ENCODE measurements at regions not wholly inside any gene's neighbourhood (a gene's known extent, or its start where the extent isn't known, plus 50 kb on each side); places are given as distances from the start of the nearest gene placed in this dataset.

DNA sequence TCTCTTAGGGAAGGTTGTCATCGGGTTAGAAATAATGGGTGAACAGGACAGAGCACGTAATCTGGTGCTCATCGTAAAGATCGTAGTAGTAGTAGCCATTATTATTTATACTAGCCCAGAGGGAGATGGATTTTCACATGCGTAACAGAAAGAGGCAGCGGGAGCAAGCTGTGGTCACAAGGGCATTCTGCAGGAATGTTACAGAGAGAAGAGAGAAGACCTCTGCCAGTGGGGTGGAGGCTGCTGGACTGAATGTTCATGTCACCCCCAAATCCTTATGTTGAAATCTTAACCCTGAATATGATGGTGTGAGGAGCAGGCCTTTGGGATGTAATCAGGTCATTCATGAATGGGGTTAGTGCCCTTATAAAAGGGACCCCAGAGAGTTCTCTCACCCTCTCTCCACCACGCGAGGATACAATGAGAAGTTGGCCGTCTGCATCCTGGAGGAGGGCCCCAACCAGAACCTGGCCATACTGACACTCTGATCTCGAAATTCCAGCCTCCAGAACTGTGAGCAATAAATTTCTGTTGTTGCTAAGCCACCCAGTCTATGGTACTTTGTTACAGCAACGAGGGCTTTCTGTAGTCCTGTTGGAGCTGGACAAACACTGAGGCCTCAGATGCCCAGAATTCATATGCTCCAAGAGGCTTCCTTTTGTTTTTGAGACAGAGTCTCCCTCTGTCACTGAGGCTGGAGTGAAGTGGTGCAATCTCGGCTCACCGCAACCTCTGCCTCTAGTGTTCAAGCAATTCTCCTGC, 131.2 kb upstream of the MED13L start:
- Histone ChIP-seq H3K4me1 (ENCODE audit: insufficient read depth, low read length) (peaks cover 24% of the 10 kb centered on the region), H2AFZ (ENCODE audit: low read length) (no peak overlapping the region), H3K4me3 (replicated peaks in 1 of 3; ENCODE audit: insufficient read depth in 1 of 3, low read depth in 2 of 3, low read length in 3 of 3) (no peak overlapping the region), H3K9ac (ENCODE audit: insufficient read depth, low read depth, low read length) (no peak overlapping the region), H3K79me2 (ENCODE audit: insufficient read depth, low read length) (no peaks in the 10 kb centered on the region), H3K36me3 (replicated peaks in 1 of 2; ENCODE audit: control insufficient read depth in 1 of 2, insufficient read depth in 2 of 2, low read length in 2 of 2) (no peaks in the 10 kb centered on the region), H4K20me1 (ENCODE audit: insufficient read depth, low read length) (no peaks in the 10 kb centered on the region), H3K4me2 (ENCODE audit: low read depth, low read length) (no peak overlapping the region), H3K27ac (ENCODE audit: extremely low read length, insufficient read depth, low read length) (no peak overlapping the region), H3K9me3 (ENCODE audit: low read length) (no peaks in the 10 kb centered on the region), H3K27me3 (ENCODE audit: control insufficient read depth in 1 of 2, insufficient read depth in 2 of 2, low read length in 2 of 2) (0 out of 5 replicates have a peak, but pooled peaks cover 0 to 3% of the 10 kb centered on the region in 2 experiments)
- ChIA-PET POLR2A (no interaction called here), CTCF (ENCODE audit: low intra/inter-chr PET ratio, low total read pairs) (no interaction called here)
- in situ Hi-C loops (cut with HindIII; ENCODE audit: extremely low pct_ligation_motif_present, low pct_unique_long_range_greater_than_20kb) (no loop called here), intact Hi-C loops (cut with micrococcal nuclease; ENCODE audit: unreplicated experiment) (no loop called here)
- ATAC-seq (no peak), FAIRE-seq (no peak), DNase-seq (ENCODE audit: low spot score) (no peak)
- BruUV-seq (replicated peaks), result no TSS peak
- TF ChIP-seq ZNF143 (CRISPR knock-in tag; IDR thresholded peaks at IDR 0.05), result no peak
- no peak for TF ChIP-seq THAP11 (CRISPR knock-in tag; IDR thresholded peaks at IDR 0.05)
- no peak for TF ChIP-seq ATAD3A (CRISPR knock-in tag; IDR thresholded peaks at IDR 0.05)
- no peak for TF ChIP-seq ZC3H13 (CRISPR knock-in tag; IDR thresholded peaks at IDR 0.05)
- no peak for TF ChIP-seq HNRNPL (IDR thresholded peaks at IDR 0.05; ENCODE audit: low read depth, low read length)
- no peak for TF ChIP-seq ZNF33B (CRISPR knock-in tag; IDR thresholded peaks at IDR 0.05)
- no peak for TF ChIP-seq SCMH1 (CRISPR knock-in tag; IDR thresholded peaks at IDR 0.05; ENCODE audit: borderline replicate concordance)
- TF ChIP-seq ZNF501 (CRISPR knock-in tag; IDR thresholded peaks at IDR 0.05), result no peak
- no peak for TF ChIP-seq ZSCAN20 (CRISPR knock-in tag; IDR thresholded peaks at IDR 0.05; ENCODE audit: borderline replicate concordance)
- no peak for TF ChIP-seq ZNF737 (CRISPR knock-in tag; IDR thresholded peaks at IDR 0.05; ENCODE audit: borderline replicate concordance)
- TF ChIP-seq, protein P1, sequence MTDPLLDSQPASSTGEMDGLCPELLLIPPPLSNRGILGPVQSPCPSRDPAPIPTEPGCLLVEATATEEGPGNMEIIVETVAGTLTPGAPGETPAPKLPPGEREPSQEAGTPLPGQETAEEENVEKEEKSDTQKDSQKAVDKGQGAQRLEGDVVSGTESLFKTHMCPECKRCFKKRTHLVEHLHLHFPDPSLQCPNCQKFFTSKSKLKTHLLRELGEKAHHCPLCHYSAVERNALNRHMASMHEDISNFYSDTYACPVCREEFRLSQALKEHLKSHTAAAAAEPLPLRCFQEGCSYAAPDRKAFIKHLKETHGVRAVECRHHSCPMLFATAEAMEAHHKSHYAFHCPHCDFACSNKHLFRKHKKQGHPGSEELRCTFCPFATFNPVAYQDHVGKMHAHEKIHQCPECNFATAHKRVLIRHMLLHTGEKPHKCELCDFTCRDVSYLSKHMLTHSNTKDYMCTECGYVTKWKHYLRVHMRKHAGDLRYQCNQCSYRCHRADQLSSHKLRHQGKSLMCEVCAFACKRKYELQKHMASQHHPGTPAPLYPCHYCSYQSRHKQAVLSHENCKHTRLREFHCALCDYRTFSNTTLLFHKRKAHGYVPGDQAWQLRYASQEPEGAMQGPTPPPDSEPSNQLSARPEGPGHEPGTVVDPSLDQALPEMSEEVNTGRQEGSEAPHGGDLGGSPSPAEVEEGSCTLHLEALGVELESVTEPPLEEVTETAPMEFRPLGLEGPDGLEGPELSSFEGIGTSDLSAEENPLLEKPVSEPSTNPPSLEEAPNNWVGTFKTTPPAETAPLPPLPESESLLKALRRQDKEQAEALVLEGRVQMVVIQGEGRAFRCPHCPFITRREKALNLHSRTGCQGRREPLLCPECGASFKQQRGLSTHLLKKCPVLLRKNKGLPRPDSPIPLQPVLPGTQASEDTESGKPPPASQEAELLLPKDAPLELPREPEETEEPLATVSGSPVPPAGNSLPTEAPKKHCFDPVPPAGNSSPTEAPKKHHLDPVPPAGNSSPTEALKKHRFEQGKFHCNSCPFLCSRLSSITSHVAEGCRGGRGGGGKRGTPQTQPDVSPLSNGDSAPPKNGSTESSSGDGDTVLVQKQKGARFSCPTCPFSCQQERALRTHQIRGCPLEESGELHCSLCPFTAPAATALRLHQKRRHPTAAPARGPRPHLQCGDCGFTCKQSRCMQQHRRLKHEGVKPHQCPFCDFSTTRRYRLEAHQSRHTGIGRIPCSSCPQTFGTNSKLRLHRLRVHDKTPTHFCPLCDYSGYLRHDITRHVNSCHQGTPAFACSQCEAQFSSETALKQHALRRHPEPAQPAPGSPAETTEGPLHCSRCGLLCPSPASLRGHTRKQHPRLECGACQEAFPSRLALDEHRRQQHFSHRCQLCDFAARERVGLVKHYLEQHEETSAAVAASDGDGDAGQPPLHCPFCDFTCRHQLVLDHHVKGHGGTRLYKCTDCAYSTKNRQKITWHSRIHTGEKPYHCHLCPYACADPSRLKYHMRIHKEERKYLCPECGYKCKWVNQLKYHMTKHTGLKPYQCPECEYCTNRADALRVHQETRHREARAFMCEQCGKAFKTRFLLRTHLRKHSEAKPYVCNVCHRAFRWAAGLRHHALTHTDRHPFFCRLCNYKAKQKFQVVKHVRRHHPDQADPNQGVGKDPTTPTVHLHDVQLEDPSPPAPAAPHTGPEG (CRISPR knock-in tag; IDR thresholded peaks at IDR 0.05), result no peak
- 69% methylated on average over 9 of the region's 13 CpGs for WGBS (ENCODE audit: low lambda C conversion rate)
